Activated T-cell treated with anti-CD3 and anti-CD28 coated beads, Interleukin-2, amount 50 U/mL, for 24 hours (primary cell): ENCODE measurements at regions not wholly inside any gene's neighbourhood (a gene's known extent, or its start where the extent isn't known, plus 50 kb on each side); places are given as distances from the start of the nearest gene placed in this dataset.

ENCODE experiments used
- DNase-seq: peaks from one replicate; pipeline ENCODE4 v3.0.0-alpha.2; 2020
- H3K27ac Mint-ChIP-seq: 2 replicates; pipeline ENCODE4 v1.8.0; 2020; ENCODE audit warnings: mild to moderate bottlenecking, mixed read lengths
- H3K27me3 Mint-ChIP-seq: 2 replicates; pipeline ENCODE4 v1.8.0; 2020; ENCODE audit warnings: mixed read lengths
- H3K36me3 Mint-ChIP-seq: 2 replicates; pipeline ENCODE4 v1.8.0; 2020; ENCODE audit warnings: low read depth, mixed read lengths
- H3K4me1 Mint-ChIP-seq: 2 replicates; pipeline ENCODE4 v1.8.0; 2020; ENCODE audit warnings: low read depth, mixed read lengths
- H3K4me3 Mint-ChIP-seq: 2 replicates; pipeline ENCODE4 v1.8.0; 2020; ENCODE audit warnings: mild to moderate bottlenecking, moderate library complexity, mixed read lengths
- H3K9me3 Mint-ChIP-seq: 2 replicates; pipeline ENCODE4 v1.8.0; 2020; ENCODE audit warnings: mixed read lengths

DNA sequence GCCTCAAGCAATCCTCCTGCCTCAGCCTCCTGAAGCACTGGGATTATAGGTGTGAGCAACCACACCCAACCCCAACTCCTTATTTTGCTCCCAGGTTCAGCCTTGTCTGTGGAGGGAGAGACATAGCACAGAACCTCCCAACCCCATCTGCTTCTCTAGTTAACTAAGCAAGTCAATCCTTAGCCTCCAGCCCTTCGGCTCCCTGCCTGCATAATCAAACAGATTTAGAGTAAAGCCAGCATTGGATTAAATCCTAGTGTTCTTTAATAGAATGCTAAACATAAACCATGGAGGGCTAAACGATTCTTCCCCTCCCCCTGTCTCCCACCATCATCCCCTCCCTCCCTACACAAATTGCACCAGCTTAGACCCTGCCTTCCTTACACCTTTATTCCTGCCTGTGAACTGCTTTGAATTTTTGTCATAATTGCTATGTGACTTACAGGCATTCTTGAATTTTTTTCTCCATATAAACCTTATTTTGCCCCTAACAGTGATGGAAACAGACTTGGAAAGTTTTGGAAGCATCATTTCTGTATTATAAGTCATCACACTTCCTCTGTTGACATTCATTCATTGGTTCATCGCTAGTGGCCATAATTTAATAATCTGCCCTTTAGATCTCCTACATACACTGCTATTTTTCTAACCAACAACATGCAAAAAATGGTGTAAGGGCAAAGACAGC is 72.6 kb upstream of the TOMM7 start:
- H3K4me1 Mint-ChIP-seq, result peaks cover 2% of the 10 kb centered on the region
- H3K36me3 Mint-ChIP-seq, result no peaks in the 10 kb centered on the region
- peaks cover 17% of the 10 kb centered on the region for H3K27me3 Mint-ChIP-seq
- H3K9me3 Mint-ChIP-seq, result no peaks in the 10 kb centered on the region
- H3K27ac Mint-ChIP-seq, result no peak overlapping the region
- DNase-seq, result no peak
- no peak overlapping the region for H3K4me3 Mint-ChIP-seq

DNA sequence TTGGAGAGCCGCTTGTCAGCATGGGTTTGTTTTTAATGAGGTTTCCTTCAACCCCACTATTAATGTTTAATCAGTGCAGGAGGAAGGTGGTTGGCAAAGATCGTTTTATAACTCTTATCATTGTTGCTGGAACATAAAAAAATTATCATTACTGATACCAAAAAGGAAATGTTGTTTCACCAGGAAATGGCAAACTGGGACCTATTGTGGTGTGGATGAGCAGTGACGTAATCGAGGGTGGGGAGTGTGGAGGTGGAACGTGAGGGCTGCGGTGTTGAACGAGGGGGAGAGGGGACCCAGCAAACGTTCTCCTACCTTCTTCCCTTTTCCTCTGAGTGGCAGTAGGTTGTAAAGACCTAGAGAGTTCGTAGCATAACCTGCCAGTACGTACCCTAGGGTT is 71.9 kb upstream of the TOMM7 start:
- no peaks in the 10 kb centered on the region for H3K36me3 Mint-ChIP-seq
- H3K27ac Mint-ChIP-seq, result no peak overlapping the region
- H3K4me3 Mint-ChIP-seq, result no peak overlapping the region
- H3K27me3 Mint-ChIP-seq, result peaks cover 17% of the 10 kb centered on the region
- no peaks in the 10 kb centered on the region for H3K9me3 Mint-ChIP-seq
- H3K4me1 Mint-ChIP-seq, result peaks cover 2% of the 10 kb centered on the region
- DNase-seq, result no peak

DNA sequence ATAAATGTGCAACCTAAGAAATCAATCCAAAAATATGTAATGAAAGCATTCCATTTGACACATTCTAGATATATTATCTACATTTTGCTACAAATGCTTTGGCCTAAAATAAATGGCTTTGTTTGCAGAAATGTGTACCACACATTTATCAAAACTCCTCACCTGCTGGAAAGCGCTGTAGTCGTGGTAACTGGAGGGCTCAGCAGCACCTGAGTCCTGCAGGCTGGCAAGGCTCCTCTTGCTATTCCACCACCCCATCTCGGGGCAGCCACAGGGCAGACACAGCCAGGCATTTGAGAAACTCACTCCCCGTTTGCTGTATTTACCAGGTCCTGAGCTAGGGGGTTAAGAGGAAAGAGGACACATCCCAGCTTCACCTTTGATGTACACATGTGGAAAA is 68.1 kb upstream of the TOMM7 start:
- DNase-seq, result no peak
- Mint-ChIP-seq H3K36me3 (no peaks in the 10 kb centered on the region), H3K4me1 (peaks cover 10% of the 10 kb centered on the region), H3K27ac (no peak overlapping the region), H3K27me3 (peaks cover 12% of the 10 kb centered on the region), H3K4me3 (no peak overlapping the region), H3K9me3 (no peaks in the 10 kb centered on the region)

DNA sequence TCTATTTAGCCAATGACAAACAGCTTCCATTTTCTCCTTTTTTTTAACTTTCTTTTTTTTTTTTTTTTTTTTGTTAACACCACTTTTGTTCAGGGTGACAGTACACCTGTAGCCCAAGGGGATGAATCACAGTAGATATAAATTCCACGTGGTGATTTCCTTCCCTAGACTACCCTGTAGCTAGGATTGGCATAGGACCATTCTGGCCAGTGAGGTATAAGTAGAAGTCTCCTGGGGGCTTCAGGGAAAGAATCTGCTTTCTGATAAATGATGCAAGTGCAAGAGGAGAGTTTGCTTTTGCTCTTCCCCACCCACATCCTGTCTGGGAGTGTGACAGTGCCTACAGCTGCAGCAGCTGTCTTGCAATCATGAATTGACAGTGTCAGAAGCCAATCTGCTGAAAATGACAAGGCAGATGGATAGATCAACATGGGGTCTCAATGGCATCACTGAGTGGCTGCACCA is 63.2 kb upstream of the TOMM7 start:
- Mint-ChIP-seq H3K4me1 (peaks cover 45% of the 10 kb centered on the region), H3K36me3 (no peaks in the 10 kb centered on the region), H3K27ac (peak overlapping the region; percentile 98), H3K4me3 (peak overlapping the region; percentile 70), H3K9me3 (peaks cover 4% of the 10 kb centered on the region), H3K27me3 (no peaks in the 10 kb centered on the region)
- DNase-seq, result no peak

DNA sequence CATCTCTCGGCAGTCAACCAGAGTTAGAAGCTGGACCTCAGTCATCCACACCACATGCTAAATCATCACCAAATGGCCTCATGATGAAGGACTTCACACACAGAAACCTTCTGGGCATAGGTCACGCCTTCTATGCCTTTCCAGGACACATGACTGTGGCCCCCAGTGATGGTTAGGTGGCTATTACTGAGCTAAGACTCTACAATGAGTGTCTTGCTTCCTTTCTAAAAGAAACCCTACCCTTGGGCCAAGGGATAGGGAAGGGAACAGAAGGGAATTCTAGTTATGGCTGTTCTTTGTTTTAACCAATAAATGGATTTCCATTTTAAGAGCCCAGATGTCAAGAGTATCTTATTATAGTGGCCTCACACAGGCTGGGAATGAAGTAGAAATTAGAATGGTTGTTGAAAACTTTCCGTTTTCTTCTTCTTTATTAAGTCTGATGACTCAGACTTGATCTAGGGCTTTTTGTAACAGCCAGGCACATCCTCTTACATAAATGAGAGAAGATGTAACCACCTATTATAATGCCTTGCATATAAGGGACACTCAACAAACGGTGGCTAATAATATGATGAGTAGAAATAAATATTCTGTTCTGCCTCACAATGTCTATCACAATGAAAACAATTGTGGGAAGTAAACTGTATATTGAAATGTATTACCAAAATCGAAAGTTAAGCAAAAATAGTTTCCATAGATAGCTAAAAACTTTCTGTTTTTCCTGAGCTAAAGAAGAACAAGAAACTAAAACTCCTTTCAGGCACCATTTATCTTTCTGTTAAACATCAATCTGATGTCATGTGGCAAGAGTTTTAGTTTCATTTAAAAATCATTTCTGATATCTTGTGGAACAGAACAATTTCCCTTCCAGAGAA is 62.5 kb upstream of the TOMM7 start:
- Mint-ChIP-seq H3K36me3 (no peaks in the 10 kb centered on the region), H3K9me3 (peaks cover 4% of the 10 kb centered on the region), H3K4me3 (peak overlapping the region; percentile 70), H3K4me1 (peaks cover 45% of the 10 kb centered on the region), H3K27ac (peak overlapping the region; percentile 98), H3K27me3 (no peaks in the 10 kb centered on the region)
- no peak for DNase-seq

- Mint-ChIP-seq H3K4me3 (no peak overlapping the region), H3K27ac (peak overlapping the region; percentile 28), H3K4me1 (peaks cover 43% of the 10 kb centered on the region), H3K27me3 (no peaks in the 10 kb centered on the region), H3K36me3 (no peaks in the 10 kb centered on the region), H3K9me3 (peaks cover 4% of the 10 kb centered on the region)
- no peak for DNase-seq
Measured at GRCh38 chr7:22882106-22882505, 59.5 kb upstream of the TOMM7 start.

DNA sequence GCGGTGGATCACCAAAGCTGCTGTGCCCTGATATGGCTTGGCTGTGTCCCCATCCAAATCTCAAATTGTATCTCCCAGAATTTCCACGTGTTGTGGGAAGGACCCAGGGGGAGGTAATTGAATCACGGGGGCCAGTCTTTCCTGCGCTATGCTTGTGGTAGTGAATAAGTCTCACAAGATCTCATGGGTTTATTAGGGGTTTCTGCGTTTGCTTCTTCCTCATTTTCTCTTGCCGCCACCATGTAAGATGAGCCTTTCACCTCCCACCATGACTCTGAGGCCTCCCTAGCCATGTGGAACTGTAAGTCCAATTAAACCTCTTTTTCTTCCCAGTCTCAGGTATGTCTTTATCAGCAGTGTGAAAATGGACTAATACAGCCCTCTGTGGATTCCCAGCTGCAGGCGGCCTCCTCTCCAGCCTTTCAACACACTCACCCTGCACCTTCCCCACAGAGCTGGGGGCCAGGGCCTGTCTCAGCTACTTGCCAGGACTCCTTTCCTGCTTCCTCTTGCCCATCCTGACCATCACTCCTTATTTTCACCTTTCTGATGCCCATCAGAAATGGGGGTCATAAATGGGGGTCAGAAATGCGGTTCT is 57.2 kb upstream of the TOMM7 start:
- Mint-ChIP-seq H3K27ac (no peak overlapping the region), H3K9me3 (peaks cover 4% of the 10 kb centered on the region), H3K4me3 (no peak overlapping the region), H3K36me3 (no peaks in the 10 kb centered on the region), H3K27me3 (no peaks in the 10 kb centered on the region), H3K4me1 (peaks cover 27% of the 10 kb centered on the region)
- no peak for DNase-seq

DNA sequence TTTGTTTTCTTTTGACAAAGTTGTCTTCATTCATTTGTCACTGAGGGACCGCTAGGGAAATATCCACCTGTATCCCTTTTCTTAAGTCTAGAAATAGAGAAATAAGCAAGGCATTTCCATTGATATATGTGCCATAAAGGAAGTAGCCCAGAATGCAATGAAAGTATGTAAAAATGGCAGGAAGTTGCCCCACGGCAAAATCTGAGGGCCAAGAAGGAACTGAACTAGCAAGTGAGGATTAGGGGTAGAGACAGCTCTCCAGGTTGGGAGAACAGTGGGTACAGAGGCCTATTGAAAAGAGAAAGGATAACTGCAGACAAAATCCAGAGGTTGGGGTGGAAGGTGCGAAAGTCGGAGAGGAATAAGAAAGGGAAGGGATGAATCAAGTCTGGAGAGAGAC is 56.6 kb upstream of the TOMM7 start:
- Mint-ChIP-seq H3K4me3 (no peak overlapping the region), H3K9me3 (no peaks in the 10 kb centered on the region), H3K4me1 (peaks cover 21% of the 10 kb centered on the region), H3K27ac (no peak overlapping the region), H3K27me3 (no peaks in the 10 kb centered on the region), H3K36me3 (no peaks in the 10 kb centered on the region)
- no peak for DNase-seq

- Mint-ChIP-seq H3K36me3 (no peaks in the 10 kb centered on the region), H3K4me1 (peaks cover 9% of the 10 kb centered on the region), H3K9me3 (no peaks in the 10 kb centered on the region), H3K27ac (no peak overlapping the region), H3K4me3 (no peak overlapping the region), H3K27me3 (no peaks in the 10 kb centered on the region)
- no peak for DNase-seq
Measured at GRCh38 chr7:22876986-22877729, 54.5 kb upstream of the TOMM7 start.

- H3K27ac Mint-ChIP-seq, result no peak overlapping the region
- DNase-seq, result no peak
- H3K27me3 Mint-ChIP-seq, result no peaks in the 10 kb centered on the region
- H3K36me3 Mint-ChIP-seq, result no peaks in the 10 kb centered on the region
- H3K4me1 Mint-ChIP-seq, result peaks cover 8% of the 10 kb centered on the region
- no peak overlapping the region for H3K4me3 Mint-ChIP-seq
- no peaks in the 10 kb centered on the region for H3K9me3 Mint-ChIP-seq
Measured at GRCh38 chr7:22875470-22875869, 52.8 kb upstream of the TOMM7 start.

DNA sequence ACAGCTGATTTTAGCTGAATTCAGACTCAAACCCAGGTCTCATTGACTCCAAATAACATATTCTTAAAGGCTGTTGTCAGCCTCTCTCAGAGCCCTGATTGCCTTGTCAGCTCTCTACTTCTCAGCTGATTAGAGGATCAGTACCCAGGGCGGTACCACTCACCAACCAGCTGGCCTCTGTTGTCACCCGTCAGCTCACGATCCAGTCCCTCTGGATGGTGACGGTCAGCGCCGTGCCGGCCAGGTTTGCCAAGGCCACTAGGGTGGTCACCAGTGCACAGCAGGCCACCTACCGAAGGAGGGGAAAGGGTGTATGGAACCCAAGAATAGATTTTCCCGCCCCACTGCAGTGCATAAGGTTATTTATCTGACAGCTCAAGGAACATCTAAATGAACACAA is 52.3 kb upstream of the TOMM7 start:
- Mint-ChIP-seq H3K4me3 (no peak overlapping the region), H3K4me1 (peaks cover 9% of the 10 kb centered on the region), H3K27ac (no peak overlapping the region), H3K9me3 (no peaks in the 10 kb centered on the region), H3K36me3 (peaks cover 3% of the 10 kb centered on the region), H3K27me3 (no peaks in the 10 kb centered on the region)
- no peak for DNase-seq
